HEK293 (cell line): ENCODE measurements at regions not wholly inside any gene's neighbourhood (a gene's known extent, or its start where the extent isn't known, plus 50 kb on each side); places are given as distances from the start of the nearest gene placed in this dataset.

Experiments used
- CTCF ChIA-PET: fragments of 350-600 bp; formaldehyde crosslinking; extraction: SDS; loops from one replicate; lab custom pipeline; 2021; ENCODE audit warnings: antibody characterized with exemption; lab: Yijun Ruan, JAX
- POLR2A ChIA-PET: fragments of 300-600 bp; formaldehyde crosslinking; extraction: SDS; loops from one replicate; lab custom pipeline; 2020; ENCODE audit warnings: antibody characterized with exemption, inconsistent platforms; lab: Yijun Ruan, JAX
- H3K27ac ChIP-seq: fragments of 200-500 bp; sonication (Bioruptor generic); 2 replicates; pipeline ENCODE4 v1.5.1; 2014; ENCODE audit warnings: low read depth, low read length, control low read depth, inconsistent platforms; ENCODE audit errors: extremely low read depth
- H3K36me3 ChIP-seq, 2 experiments: fragments of 200-500 bp in 1 of 2; sonication (Bioruptor generic) in 1 of 2; 1 replicate in 1 of 2; 2 replicates in 1 of 2; pipeline ENCODE4 v1.5.1; 2014 to 2017; ENCODE audit warnings: inconsistent platforms in 2 of 2, low read length in 2 of 2; ENCODE audit not compliant: control insufficient read depth in 2 of 2, insufficient read depth in 1 of 2
- H3K4me1 ChIP-seq: fragments of 200-500 bp; sonication (Bioruptor generic); 2 replicates; pipeline ENCODE4 v1.5.1; 2014; ENCODE audit warnings: mild to moderate bottlenecking, low read length, inconsistent platforms; ENCODE audit not compliant: control insufficient read depth, insufficient read depth
- H3K4me3 ChIP-seq: 2 replicates; pipeline ENCODE4 v1.5.1; 2011; ENCODE audit warnings: low read depth, mild to moderate bottlenecking, control low read depth, low read length, moderate library complexity
- H3K9me3 ChIP-seq: fragments of 200-500 bp; sonication (Bioruptor generic); 2 replicates; pipeline ENCODE4 v1.5.1; 2014; ENCODE audit warnings: low read depth, low read length, inconsistent platforms; ENCODE audit not compliant: control insufficient read depth, insufficient read depth
- CTCF ChIP-seq: fragments of 450-650 bp; formaldehyde crosslinking; IDR thresholded peaks from 2 replicates; pipeline ENCODE4 v1.5.1; 2016; ENCODE audit warnings: missing biosample characterization, missing genetic modification characterization
- ELK4 ChIP-seq: IDR thresholded peaks from 2 replicates; pipeline ENCODE4 v1.6.1; 2011; ENCODE audit warnings: mild to moderate bottlenecking, low read depth, low read length, borderline replicate concordance
- GLI4 ChIP-seq: fragments of 450-650 bp; formaldehyde crosslinking; IDR thresholded peaks from 2 replicates; pipeline ENCODE4 v1.5.1; 2016; ENCODE audit warnings: missing biosample characterization, missing genetic modification characterization
- SETDB1 ChIP-seq: IDR thresholded peaks from one replicate; pipeline ENCODE4 v1.6.1; 2017; ENCODE audit warnings: mild to moderate bottlenecking, low read length, moderate library complexity, mixed read lengths; ENCODE audit not compliant: insufficient read length
- ZBTB10 ChIP-seq: fragments of 450-650 bp; formaldehyde crosslinking; IDR thresholded peaks from 2 replicates; pipeline ENCODE4 v1.5.1; 2016; ENCODE audit warnings: missing biosample characterization, missing genetic modification characterization
- ZIC2 ChIP-seq: fragments of 450-650 bp; formaldehyde crosslinking; IDR thresholded peaks from 2 replicates; pipeline ENCODE4 v1.5.1; 2016; ENCODE audit warnings: missing biosample characterization, missing genetic modification characterization
- ZNF19 ChIP-seq: fragments of 450-650 bp; formaldehyde crosslinking; IDR thresholded peaks from 2 replicates; pipeline ENCODE4; 2016; ENCODE audit warnings: missing biosample characterization, missing genetic modification characterization, low read depth
- ZNF280D ChIP-seq: fragments of 450-650 bp; formaldehyde crosslinking; IDR thresholded peaks from 2 replicates; pipeline ENCODE4 v1.5.1; 2016; ENCODE audit warnings: missing biosample characterization, missing genetic modification characterization
- ZNF394 ChIP-seq: fragments of 450-650 bp; formaldehyde crosslinking; IDR thresholded peaks from 2 replicates; pipeline ENCODE4 v1.5.1; 2016; ENCODE audit warnings: missing biosample characterization, missing genetic modification characterization, mild to moderate bottlenecking, moderate library complexity, borderline replicate concordance
- ZNF449 ChIP-seq: fragments of 450-650 bp; formaldehyde crosslinking; IDR thresholded peaks from 2 replicates; pipeline ENCODE4 v1.5.1; 2017; ENCODE audit warnings: missing biosample characterization, mild to moderate bottlenecking, missing genetic modification characterization, moderate library complexity
- ZNF548 ChIP-seq: fragments of 450-650 bp; formaldehyde crosslinking; IDR thresholded peaks from 2 replicates; pipeline ENCODE4 v1.5.1; 2016; ENCODE audit warnings: missing biosample characterization, missing genetic modification characterization
- ZNF580 ChIP-seq: fragments of 450-650 bp; formaldehyde crosslinking; IDR thresholded peaks from 2 replicates; pipeline ENCODE4 v1.5.1; 2016; ENCODE audit warnings: missing biosample characterization, missing genetic modification characterization
- ZNF629 ChIP-seq: fragments of 450-650 bp; formaldehyde crosslinking; IDR thresholded peaks from 2 replicates; pipeline ENCODE4 v1.5.1; 2017; ENCODE audit warnings: missing biosample characterization, missing genetic modification characterization
- ZNF639 ChIP-seq: fragments of 450-650 bp; formaldehyde crosslinking; IDR thresholded peaks from 2 replicates; pipeline ENCODE4 v1.5.1; 2016; ENCODE audit warnings: missing biosample characterization, missing genetic modification characterization
- ZNF837 ChIP-seq: fragments of 450-650 bp; formaldehyde crosslinking; IDR thresholded peaks from 2 replicates; pipeline ENCODE4 v1.5.1; 2016; ENCODE audit warnings: missing biosample characterization, missing genetic modification characterization
- ZSCAN23 ChIP-seq: fragments of 450-650 bp; formaldehyde crosslinking; IDR thresholded peaks from 2 replicates; pipeline ENCODE4 v1.5.1; 2016; ENCODE audit warnings: missing biosample characterization, missing genetic modification characterization

- Histone ChIP-seq H3K4me1 (no peaks in the 10 kb centered on the region), H3K9me3 (no peaks in the 10 kb centered on the region), H3K36me3 (no peaks in the 10 kb centered on the region), H3K4me3 (no peak overlapping the region), H3K27ac (no peak overlapping the region)
- CTCF ChIA-PET, result no interaction called here
- POLR2A ChIA-PET, result no interaction called here
- TF ChIP-seq ZNF837 (tag by site-specific recombination) (no peak), ZNF548 (no peak), ZNF280D (tag by site-specific recombination) (no peak), CTCF (tag by site-specific recombination) (no peak), ELK4 (no peak), ZIC2 (no peak), GLI4 (tag by site-specific recombination) (no peak), ZBTB10 (no peak), ZNF394 (tag by site-specific recombination) (no peak), ZNF449 (no peak), ZNF580 (tag by site-specific recombination) (no peak), ZNF639 (no peak), ZSCAN23 (no peak), ZNF629 (tag by site-specific recombination) (no peak), ZNF19 (tag by site-specific recombination) (no peak), SETDB1 (no peak)
Observed at GRCh38 chr3:82122554-82123345, 361.3 kb upstream of the GBE1 start.
